DND-41 (cell line): ENCODE measurements at regions not wholly inside any gene's neighbourhood (a gene's known extent, or its start where the extent isn't known, plus 50 kb on each side); places are given as distances from the start of the nearest gene placed in this dataset.

Source experiments
- EZH2 ChIP-seq: IDR thresholded peaks from 3 replicates; pipeline ENCODE4 v1.6.1; 2012; ENCODE audit warnings: borderline replicate concordance, low read depth, mild to moderate bottlenecking, moderate library complexity, low read length, inconsistent platforms; ENCODE audit not compliant: severe bottlenecking
- TF ChIP-seq, protein P1 (sequence below): IDR thresholded peaks from 2 replicates; pipeline ENCODE4 v1.5.1; 2012; ENCODE audit warnings: borderline replicate concordance, low read length, moderate library complexity, mild to moderate bottlenecking; ENCODE audit not compliant: poor library complexity, severe bottlenecking; ENCODE audit errors: extremely low read depth

DNA sequence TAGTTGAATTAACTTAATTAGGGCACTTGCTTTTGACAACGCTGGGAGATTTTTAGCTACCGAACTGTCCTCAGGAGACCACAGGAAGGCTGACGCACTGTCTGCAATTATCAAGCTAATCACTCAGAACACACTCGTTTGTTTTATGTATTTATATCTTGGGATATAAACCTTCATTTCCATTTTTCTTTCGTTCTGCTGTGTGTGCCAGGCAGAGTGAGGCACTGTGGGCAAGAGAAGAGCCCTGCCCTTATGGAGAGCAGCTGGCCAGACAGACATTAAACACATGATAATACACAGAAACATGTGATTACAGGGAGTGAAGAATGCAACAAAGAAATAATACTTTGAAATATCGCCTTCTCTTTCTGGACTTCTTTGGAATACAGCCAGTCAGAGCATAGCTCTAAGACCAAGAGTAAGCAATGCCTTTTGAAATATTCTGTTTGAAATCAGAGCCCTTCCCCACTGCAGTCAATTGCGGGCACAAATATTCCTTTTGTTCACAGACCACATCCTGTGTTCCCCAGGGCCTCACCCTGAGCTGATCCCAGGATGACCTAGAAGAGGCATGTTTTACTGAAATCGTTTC lies 96.8 kb downstream of the ANKRD60 start:
- TF ChIP-seq, protein P1, sequence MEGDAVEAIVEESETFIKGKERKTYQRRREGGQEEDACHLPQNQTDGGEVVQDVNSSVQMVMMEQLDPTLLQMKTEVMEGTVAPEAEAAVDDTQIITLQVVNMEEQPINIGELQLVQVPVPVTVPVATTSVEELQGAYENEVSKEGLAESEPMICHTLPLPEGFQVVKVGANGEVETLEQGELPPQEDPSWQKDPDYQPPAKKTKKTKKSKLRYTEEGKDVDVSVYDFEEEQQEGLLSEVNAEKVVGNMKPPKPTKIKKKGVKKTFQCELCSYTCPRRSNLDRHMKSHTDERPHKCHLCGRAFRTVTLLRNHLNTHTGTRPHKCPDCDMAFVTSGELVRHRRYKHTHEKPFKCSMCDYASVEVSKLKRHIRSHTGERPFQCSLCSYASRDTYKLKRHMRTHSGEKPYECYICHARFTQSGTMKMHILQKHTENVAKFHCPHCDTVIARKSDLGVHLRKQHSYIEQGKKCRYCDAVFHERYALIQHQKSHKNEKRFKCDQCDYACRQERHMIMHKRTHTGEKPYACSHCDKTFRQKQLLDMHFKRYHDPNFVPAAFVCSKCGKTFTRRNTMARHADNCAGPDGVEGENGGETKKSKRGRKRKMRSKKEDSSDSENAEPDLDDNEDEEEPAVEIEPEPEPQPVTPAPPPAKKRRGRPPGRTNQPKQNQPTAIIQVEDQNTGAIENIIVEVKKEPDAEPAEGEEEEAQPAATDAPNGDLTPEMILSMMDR, result no peak
- TF ChIP-seq EZH2, result no peak
